GM19438 (cell line): ENCODE measurements at regions not wholly inside any gene's neighbourhood (a gene's known extent, or its start where the extent isn't known, plus 50 kb on each side); places are given as distances from the start of the nearest gene placed in this dataset.

Experiments used
- ATAC-seq: cut with Tn5 transposase; IDR thresholded peaks from one replicate; pipeline ENCODE4 v1.9.1; 2021; ENCODE audit warnings: low read depth; ENCODE audit not compliant: unreplicated experiment

DNA sequence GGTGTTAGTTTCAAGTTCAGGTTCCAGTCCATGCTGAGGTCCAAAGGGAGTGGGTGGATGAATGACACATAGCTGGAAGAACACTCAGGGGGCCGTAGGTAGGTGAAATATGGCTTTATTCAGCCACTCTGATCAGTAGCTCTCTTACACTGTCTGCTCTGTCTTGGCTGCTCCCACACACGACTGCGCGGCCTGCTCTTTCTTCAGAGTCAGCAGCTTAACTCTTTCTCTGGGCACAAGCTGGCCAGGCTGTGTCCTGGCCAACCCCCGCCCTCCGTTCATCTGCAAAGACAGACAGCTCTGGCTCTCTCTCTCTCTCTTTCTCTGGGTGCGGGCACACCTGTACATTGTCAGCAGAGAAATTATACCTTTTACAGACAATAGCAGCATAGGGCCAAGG lies 317.4 kb upstream of the SORCS1 start:
- no peak for ATAC-seq

DNA sequence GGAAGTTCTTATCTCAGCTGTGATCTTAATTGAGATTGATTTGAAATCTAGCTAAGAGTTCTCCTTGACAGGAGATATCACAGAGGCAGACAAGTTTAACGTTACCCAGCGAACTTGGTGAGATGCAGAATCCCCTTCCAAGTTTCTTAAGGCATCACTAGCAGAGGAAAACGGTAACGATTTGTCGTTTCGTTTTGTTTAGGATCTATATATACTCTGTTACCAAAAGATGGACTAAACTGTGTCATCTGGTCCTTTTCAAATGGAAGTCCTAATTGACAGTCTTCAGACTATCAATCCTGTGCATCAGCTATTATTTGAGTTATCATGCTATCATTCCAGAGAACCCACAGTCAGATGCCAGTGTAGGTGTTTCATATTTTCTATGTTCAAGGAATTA lies 316.7 kb upstream of the SORCS1 start:
- no peak for ATAC-seq

DNA sequence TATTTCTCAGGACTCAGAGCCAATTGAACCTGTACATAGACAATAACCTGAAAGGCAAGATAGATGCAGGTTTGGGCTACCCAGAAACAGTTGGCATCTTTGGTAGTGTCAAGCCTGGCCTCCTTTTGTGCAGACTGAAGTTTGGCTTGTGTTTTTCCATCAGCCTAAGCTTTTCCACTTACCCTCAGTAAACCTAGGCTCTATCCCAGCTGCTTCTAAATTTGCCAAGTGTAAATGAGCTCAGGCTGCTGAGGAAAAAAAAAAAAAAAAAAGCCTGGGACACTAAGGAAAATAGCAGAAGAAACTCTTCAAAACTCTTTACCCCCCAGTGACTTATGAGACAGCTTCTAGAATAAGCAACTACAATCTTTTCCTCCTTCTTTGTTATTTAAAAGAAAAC lies 316.3 kb upstream of the SORCS1 start:
- ATAC-seq = no peak

DNA sequence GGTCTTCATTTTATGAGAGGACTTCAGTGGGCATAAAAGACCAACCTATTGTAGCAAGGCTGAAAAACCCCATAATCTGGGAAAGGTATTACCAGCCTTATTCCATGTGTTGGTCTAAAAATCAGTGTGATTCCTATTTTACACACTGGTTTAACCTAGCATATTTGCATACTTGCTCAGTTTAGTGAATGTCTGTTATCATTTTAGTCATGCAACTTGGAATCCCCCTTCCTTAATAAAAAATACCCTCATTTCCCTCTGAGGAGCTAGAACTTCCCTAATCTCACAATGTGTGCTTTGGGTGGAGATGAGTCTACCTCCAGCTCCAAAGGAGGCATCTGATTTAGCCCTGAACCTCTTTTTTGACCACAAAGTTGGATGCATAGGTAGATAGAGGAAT lies 312.8 kb upstream of the SORCS1 start:
- ATAC-seq = no peak

DNA sequence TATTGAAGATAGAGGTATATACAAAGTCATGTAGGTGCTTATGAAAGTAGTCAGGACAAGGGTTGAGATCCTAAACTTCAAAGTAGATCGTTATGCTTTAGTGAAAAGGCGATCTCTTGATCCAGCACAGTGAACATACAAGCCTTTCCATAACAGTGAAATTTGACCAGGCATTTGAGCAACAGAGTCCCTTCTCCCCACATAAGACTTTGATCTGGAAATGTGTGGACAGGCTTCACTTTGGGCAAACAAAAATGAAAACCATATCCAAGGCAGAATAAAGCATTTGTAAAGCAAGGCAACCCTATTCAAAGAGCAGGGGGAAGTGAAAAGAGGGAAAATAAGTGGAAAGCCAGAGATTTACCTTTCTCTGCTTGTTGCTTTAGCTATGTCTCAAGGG lies 311.9 kb upstream of the SORCS1 start:
- no peak for ATAC-seq

DNA sequence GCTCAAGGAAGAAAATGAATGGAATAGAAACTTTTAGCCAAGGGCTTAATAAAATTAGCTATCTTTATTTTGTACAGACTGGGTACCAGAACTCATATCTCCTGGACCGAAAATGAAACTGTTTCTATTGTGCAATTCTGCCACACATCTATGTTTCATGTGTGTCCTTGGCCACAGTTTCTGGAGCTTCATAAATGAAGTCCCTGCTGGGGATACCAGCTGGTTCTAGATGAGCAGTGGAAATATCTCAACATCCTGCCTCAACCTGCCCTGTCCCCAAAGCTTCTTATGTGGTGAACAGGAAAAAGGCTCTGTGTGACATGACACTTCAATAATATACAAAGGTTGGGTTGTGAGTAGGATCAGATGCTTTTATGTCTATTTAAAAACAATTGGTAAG lies 310.1 kb upstream of the SORCS1 start:
- ATAC-seq = no peak

DNA sequence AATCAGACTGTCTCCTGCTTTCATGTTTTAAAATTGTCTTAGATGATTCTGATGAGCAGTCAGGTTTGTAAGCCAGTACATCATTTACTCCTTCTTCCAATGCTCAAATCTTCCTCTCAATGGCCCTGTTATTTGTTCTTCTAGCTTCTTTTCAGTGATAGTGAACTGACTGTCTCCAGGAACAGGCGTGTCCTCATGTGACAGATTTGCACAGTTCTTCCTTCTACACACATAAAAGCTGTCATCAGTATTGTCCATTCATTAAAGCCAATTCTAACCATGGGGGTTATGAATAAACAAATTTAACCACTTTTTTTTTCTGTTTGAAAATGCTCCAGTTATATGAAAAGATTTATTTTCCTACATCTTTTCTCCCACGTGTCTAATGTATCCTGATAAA lies 308.7 kb upstream of the SORCS1 start:
- ATAC-seq = no peak

DNA sequence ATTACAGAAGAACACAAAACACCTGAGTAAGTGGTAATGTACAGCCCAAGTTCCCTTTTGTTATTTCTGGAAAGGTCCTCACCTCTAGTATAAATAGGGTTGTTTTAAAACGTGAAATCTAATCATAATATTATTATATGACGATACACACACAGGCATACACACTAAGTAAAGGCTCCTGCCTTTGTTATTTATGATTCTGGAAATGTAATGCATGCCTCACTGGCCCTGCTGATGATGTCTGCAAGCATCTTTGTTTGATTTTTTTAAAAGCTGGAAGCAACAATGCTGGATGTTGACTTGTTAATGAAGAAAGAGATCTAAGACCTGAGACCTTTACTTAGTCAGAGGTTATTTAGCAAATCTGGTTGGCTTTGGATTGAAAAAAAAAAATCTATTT lies 307.4 kb upstream of the SORCS1 start:
- ATAC-seq = no peak

DNA sequence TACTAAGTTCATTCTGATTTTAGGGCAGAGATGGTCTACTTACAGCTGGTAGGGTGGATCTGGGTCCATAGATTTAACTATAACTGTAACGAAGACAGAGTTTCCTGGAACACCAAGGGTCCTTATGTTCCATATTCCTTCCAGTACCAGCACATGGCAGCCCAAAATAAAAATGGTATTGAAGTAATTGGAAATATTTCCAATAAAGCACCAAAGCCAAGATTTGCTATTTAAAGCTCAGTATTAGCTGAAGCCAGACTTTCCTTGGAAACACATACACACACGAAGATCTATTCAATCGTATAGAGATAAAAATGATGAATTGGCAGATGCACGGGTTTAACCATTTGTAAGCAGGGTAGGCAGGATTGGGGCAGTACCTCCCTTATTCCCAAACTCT lies 289.1 kb upstream of the SORCS1 start:
- ATAC-seq = no peak

DNA sequence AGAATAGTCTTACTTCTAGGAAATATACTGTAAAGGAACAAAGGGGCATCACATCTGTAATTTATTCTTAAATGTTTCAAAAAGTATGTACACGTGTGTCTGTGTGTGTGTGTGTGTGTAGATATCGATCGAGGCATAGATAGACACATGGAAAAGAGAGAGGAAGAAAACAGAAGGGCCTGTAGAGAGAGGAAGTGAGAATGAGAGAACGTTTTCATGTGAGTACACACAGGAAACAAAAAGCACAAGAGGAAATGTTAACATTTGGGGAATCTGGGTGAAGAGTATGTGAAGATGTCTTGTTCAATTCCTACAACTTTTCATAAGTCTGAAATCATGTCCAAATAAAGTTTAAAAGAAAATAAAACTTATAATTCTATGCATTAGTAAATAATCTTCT lies 286.5 kb upstream of the SORCS1 start:
- ATAC-seq = no peak

DNA sequence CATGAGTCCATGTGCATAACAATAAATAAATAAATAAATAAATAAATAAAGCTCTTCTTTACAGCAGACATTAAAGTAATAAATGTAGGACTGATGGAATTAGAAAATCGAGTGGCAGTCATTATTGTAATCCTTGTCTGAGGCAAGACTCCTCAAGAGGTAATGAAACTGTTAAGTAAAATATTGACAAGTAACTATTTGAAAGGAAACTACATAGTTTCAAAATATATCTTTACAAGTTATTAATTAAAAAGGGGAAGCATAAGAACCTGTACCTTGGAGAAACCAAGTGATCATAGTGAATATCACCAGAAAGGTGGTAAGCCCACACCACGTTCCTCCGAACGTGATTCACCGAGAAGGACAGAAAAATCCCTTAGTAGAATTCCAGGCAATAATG lies 285.6 kb upstream of the SORCS1 start:
- ATAC-seq = no peak

DNA sequence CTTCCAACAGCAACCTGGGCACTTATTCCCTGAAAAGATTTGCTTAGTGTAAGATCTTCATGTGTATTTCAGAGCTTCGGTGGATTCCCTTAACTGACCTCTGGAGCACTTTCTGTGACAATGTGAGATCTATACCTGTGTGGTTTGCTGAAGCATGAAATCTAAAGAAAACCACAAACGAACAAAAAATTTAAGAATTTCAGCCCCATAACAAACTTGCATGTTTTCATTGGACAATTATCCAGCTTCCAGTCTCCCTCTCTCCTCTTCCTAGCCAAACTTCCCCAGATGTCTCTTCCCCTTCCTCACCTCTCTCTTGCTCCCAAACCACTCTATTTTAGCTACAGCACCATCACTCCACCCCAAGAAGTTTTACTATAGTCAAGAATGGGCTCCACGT lies 279.9 kb upstream of the SORCS1 start:
- ATAC-seq = no peak

DNA sequence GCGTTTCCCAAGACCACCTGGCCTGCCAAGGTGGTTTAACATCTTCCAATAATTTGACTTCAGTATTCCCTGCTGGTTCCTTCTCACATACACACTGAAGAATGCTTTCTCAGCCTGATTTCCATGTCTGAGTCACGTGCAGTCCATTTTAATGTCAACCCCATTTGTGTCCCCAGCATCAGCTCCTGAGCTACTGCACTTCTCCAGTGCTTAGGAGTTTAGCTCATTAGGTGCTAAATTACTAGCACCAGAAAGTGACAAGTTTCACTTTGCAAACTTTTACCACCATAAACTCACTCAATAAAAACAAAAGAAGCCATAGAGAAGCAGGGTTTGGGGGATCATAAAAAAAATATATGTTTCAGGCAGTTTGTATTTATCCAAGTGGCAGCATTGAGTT lies 279.3 kb upstream of the SORCS1 start:
- ATAC-seq = no peak

DNA sequence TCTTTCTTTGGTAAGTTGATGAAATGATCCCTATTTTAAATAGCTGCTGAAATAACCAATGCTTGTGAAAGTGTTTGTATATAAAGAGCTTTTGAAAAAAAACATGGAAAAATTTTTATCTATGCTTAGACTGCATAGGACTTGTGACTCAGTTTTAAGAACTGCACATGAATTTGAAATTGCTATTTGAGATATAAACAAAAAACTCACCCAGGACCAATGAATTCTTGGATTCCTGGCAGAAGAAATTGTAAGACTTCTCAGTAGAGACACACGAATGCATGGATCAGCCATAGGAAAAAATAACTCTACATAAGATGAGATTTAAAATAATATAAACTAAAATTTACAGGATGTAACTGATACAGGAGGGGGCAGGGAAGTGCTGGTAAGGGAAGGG lies 278.8 kb upstream of the SORCS1 start:
- no peak for ATAC-seq

DNA sequence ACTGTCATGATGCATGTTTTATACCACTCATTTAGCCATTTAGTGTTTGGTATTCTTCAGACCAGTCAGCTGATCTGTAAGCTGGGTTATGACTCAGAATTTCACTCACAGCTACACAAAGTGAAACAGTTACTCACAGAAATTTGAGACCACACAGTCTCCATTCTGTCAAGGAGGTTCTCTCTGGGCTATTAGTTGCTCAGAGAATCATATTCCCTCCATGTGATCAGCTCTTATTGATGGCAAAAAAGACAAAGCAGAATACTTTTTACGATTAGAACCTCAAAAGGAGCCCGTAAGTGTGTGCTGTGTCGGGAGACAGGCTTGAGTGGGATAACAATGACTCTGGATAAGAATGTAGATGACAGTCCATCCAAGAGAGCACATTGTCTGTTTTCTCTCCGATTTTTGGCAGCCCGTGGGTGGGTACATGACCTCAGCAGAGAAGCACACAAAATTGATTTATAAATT lies 277.6 kb upstream of the SORCS1 start:
- no peak for ATAC-seq

DNA sequence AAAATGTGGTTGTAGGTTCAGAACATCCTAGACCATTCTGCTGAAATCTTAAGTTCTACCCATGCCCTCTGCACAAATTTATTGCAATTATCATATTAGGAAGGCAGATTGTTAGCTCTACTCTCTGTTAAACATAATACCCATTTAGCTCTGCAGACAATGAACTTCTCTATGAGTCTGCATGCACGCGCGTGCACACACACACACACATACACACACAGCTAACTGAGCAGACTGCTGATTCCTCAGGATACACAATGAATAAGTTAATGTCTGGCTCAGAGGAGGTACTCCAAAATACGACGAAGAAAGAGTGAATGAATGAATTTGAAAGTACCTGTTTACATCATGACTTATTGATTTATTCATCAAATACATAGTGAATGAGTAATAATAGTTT lies 276.2 kb upstream of the SORCS1 start:
- ATAC-seq = no peak

DNA sequence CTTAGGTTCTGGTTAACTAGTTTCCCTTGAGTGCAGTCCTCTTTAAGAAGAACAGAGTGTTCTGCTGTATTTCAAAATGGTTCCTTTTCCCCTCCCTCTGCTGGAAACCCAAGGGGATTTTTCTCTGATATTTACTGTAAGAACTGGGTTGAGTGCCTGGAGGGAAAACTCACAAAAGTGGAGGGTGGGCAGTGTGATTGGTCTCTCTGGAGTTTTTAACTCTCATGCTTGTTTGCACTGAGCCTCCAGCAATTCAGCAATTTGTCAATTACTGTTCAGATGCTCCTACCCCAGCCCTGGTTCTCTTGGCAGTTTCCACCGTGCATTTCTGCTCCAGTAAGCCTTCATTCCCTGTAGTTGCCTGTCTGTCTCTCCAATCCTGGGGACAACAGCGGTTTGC lies 273.4 kb upstream of the SORCS1 start:
- ATAC-seq = no peak

DNA sequence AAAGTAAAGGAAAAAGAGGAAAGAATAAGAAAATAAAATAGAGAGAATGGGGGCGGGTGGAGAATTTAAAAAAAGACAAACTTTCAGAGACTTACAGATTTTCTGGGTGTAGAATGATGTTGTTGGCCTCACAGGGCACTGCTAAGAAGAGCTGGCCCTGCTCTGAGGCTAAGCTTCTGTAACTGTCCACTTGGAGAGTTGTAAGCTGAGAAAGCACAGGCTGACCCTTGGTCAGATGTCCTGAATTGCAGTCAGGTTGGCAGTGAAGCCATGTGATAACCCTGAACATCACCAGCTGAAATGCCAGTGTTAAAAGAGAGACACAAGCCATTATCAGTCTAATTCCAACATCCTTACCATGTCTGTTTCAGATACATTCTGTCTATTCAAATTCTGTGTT lies 272.1 kb upstream of the SORCS1 start:
- ATAC-seq = no peak

DNA sequence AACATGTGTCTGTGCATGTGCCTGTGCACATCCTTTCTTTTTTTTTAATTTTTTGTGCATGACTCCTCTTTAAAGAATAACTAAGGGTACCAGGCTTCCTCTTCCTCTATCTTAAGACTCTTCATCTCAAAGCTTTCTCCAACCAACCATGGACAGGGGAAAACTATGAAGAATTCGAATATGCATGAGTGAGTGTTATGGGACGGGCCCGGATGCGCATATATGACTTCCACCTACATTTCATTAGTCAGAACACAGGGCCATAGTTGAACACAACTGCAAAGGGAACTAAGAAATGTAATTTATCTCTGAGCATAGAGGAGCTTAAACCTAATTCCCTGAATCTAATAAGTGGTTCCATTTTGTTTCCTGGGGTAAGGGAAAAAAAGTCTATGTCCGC lies 270.3 kb upstream of the SORCS1 start:
- no peak for ATAC-seq

DNA sequence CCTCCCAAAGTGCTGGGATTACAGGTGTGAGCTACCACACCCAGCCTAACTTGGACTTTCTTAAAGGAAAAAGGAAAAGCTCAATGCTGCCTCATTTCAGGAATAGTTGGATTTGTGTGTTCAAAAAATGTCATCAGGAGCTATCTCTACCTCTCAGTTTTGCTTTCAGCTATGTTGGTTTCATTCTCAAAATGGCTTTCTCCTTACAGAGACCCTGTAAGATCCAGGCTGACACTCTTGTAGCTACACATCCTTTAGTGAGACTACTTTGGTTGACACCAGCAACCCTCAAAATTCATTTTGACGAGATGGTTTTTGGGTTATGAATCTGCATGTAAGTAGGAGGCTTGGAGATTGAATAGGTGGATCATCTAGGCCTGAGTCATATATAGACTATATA lies 269.7 kb upstream of the SORCS1 start:
- no peak for ATAC-seq

DNA sequence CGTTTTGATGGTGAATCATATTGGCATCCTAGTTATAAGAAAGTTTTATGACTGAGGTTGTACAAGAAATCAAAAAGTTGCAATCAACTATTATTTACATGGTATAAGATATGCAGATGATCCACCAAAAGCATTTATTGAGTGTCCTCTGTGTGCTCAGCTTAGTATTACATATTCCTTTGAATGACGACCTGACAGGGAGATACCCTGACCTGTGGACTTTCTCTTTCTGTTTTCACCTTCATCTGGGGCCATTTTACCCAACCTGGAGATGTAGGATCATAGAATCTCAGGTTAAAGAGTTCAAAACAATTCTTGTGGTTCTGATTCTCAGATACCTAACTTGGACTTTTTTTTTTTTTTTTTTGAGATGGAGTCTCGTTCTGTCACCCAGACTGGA lies 269.1 kb upstream of the SORCS1 start:
- ATAC-seq = no peak

DNA sequence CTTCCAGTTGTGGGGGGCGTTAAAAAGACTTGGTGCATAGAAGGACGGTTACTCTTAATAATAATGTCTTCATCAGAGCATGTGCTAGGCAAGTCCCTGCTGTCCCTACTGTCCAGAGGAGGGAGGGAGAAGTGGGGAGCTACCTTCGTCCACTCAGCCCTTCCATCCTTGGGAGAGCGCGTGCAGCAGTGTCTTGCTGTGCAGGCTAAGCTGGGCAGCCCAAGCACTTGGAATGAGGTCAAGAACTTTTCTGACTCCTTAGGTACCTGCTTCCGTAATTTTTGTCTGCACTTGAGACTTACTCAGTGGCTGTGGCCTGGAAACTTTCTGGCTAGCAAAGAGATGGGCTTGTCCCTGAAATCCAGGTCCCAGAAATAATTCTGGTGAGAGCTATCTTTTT lies 265.9 kb upstream of the SORCS1 start:
- ATAC-seq = no peak

DNA sequence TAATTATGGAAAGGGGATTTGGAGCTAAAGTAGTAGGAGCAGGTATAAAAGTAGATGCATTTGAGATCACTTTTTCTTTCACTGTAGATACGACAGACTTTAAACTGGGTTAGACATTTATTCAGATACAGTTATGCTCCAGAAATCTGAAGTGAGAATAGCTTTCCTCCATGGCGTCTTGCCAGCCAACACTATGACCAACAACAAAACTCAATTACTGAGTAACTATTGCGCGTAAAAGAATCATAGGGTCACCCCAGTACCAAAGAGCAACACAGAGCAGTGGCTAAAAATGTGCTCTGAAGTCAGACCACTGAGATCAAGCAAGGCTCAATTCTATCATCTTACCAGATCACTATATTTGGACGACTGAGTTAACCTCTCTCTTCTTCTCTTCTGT lies 262.5 kb upstream of the SORCS1 start:
- no peak for ATAC-seq
